Coronary artery (tissue), 2 donors: ENCODE measurements at regions not wholly inside any gene's neighbourhood (a gene's known extent, or its start where the extent isn't known, plus 50 kb on each side); places are given as distances from the start of the nearest gene placed in this dataset.

Source experiments
- DNase-seq: peaks from one replicate; pipeline ENCODE4 v3.0.0-alpha.2; 2017; ENCODE audit warnings: low spot score
- H3K27ac ChIP-seq, 2 donors: fragments of 200-600 bp; sonication (generic); one replicate each; pipeline ENCODE4 v1.5.1; 2016 to 2019
- H3K4me3 ChIP-seq: fragments of 200-600 bp; sonication (generic); 2 replicates; pipeline ENCODE4 v1.5.1; 2016; ENCODE audit warnings: mild to moderate bottlenecking, moderate library complexity
- TF ChIP-seq, protein P1 (sequence below): fragments of 200-600 bp; sonication (generic); IDR thresholded peaks from one replicate; pipeline ENCODE4 v1.5.1; 2019; ENCODE audit warnings: antibody characterized with exemption

DNA sequence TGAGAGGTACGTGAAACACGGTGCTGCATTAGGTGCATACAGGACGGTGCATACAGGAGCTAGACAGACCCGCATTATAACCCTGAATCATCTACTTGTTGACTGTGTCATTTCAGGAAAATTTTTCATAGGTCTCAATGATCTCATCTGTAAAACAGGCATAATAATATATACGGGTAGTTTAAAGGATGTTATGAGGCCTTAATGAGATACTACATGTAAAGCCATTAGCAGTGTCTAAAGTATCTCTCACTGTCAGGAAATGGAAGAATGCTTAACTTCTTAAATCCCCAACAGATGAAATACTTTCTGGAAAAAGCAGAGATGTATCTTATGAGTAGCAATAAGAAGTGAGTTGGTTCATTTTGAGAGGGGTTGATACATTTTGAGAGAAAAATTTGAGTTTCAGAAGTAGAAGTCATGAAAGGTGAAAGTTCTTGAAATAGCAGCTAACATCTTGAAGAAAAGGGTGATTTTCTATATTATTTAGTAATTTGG, 669.6 kb downstream of the PTPRC start:
- TF ChIP-seq, protein P1, sequence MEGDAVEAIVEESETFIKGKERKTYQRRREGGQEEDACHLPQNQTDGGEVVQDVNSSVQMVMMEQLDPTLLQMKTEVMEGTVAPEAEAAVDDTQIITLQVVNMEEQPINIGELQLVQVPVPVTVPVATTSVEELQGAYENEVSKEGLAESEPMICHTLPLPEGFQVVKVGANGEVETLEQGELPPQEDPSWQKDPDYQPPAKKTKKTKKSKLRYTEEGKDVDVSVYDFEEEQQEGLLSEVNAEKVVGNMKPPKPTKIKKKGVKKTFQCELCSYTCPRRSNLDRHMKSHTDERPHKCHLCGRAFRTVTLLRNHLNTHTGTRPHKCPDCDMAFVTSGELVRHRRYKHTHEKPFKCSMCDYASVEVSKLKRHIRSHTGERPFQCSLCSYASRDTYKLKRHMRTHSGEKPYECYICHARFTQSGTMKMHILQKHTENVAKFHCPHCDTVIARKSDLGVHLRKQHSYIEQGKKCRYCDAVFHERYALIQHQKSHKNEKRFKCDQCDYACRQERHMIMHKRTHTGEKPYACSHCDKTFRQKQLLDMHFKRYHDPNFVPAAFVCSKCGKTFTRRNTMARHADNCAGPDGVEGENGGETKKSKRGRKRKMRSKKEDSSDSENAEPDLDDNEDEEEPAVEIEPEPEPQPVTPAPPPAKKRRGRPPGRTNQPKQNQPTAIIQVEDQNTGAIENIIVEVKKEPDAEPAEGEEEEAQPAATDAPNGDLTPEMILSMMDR = no peak
- DNase-seq = no peak
- Histone ChIP-seq H3K27ac (no peak overlapping the region), H3K4me3 (no peak overlapping the region)

DNA sequence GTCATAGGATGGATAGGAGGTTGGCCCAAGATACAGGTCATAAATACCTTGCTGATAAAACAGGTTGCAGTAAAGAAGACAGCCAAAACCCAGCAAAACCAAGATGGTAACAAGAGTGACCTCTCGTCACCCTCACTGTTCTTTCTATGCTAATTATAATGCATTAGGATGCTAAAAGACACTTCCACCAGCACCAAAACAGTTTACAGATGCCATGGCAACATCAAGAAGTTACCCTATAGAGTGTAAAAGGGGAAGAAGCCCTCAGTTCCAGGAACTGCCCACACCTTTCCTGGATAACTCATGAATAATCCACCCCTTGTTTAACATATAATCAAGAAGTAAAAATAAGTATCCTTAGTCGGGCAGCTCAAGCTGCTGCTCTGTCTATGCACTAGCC, 671.9 kb downstream of the PTPRC start:
- Histone ChIP-seq H3K27ac (no peak overlapping the region), H3K4me3 (no peak overlapping the region)
- TF ChIP-seq, protein P1 = no peak
- no peak for DNase-seq

DNA sequence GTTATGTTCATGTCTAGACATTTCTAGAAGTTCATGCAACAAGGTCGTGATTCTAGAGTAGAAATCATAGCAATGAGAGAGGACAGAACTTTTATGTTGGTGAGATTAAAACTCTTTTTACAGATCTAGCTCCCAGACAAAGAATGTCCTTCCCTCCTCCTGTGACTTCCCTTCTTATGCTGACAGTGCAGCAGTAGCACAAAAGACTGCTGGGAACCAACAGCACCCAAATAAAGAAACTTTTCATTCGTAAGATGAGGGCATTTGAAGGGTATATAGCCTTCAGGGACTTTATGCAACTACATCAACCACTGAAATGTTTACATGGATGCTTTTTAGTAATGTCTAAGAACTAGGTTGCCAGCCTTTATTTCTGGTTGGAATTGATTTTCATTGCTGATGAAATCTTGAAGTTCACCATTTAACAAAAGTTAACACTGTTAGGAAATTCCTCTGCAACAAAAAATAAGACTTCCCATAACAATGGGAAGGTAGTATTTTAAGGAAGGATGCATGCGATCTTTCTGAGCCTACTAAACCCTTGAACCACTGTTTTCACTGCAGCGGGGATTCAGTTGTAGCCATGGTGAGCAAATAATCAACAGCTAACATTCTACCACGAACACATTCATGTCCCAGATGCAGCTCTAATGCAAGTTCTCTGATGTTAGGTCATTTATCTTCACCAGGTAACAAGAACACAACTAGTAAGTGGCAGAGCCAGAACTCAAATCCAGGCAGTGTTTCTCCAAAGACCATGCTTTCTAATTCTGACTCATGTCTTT, 672.8 kb downstream of the PTPRC start:
- TF ChIP-seq, protein P1 = no peak
- Histone ChIP-seq H3K4me3 (no peak overlapping the region), H3K27ac (no peak overlapping the region)
- DNase-seq = no peak

DNA sequence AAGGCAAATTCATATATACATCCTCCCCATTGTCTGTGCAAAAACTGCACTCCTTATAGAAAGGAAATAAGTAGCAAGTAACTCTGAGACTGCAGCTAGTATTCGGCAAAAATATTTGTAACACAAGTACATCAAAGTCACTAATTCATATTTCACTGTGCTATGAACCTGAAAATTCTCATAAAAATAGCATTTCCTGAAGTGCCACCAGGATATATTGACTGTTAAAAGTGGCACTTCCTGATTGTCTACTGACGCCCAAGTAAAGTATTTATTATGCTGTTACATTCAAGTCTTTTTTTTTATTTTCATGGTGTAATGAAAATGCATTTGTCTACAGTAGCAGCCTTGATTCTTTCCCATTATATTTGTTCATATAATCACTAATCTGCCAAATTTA, 673.8 kb downstream of the PTPRC start:
- TF ChIP-seq, protein P1 = no peak
- Histone ChIP-seq H3K4me3 (no peak overlapping the region), H3K27ac (no peak overlapping the region)
- DNase-seq = no peak

DNA sequence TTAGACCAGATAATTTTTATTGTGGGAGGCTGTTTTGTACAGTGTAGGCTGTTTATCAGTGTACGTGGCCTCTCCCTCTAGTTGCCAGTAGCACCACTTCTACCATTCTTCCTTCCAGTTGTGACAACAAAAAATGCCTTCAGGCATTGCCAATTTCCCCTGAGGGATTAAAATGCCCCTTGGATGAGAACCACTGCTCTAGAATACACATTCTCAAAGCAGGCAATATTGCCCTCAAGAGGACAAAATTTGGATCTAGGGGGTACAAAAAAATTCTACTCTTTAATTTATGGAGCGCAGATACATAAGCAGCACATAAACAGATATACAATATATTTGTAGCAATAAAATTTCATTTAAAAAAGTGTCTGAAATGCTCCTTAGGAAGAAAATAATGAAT, 674.6 kb downstream of the PTPRC start:
- Histone ChIP-seq H3K27ac (no peak overlapping the region), H3K4me3 (no peak overlapping the region)
- DNase-seq = no peak
- TF ChIP-seq, protein P1 = no peak

DNA sequence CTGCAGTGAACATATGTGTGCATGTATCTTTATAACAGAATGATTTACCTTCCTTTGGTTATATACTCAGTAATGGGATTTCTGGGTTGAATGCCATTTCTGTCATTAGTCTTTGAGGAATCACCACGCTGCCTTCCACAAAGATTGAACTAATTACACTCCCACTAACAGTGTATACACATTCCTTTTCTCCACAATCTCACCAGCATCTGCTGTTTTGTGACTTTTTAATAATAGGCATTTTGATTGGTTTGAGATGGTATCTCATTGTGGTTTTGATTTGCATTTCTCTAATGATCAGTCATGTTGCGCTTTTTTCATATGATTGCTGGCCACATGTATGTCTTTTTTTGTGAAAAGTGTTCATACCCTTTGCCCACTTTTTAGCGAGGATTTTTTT, 680.5 kb downstream of the PTPRC start:
- TF ChIP-seq, protein P1 = no peak
- H3K27ac ChIP-seq = no peak overlapping the region
- H3K4me3 ChIP-seq = no peak overlapping the region
- no peak for DNase-seq

DNA sequence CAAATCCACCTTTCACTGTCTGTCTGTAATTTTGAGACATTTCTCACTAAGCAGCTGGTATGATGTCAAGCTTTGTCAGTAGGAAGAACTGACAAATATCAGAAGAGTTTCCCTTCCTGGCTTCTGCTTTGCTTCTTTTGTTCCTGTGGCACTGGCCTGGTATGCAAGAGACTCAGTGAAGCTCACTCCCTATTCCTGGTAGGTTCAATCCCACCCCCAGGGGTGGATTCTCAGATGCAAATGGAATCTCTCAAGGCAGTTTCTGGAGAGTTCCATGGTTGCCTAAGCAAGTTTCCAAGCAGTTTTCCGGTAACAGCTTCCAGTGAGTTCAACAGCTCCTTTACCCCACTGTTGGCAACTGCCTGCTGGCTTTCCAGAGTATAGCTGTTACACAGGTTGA, 683.4 kb downstream of the PTPRC start:
- TF ChIP-seq, protein P1 = no peak
- H3K27ac ChIP-seq = no peak overlapping the region
- no peak for DNase-seq
- H3K4me3 ChIP-seq = no peak overlapping the region
